ENCODE measurements at regions not wholly inside any gene's neighbourhood (a gene's known extent, or its start where the extent isn't known, plus 50 kb on each side); places are given as distances from the start of the nearest gene placed in this dataset.

- Histone ChIP-seq H3K4me3 (no peak overlapping the region), H3K27me3 (no peaks in the 10 kb centered on the region), H3K36me3 (no peaks in the 10 kb centered on the region), H3K9me3 (no peaks in the 10 kb centered on the region), H3K4me1 (peaks cover 0 to 11% (median 0%) of the 10 kb centered on the region in 9 donors), H3K27ac (no peak overlapping the region)
- no peak for DNase-seq
- TF ChIP-seq CTCF (IDR thresholded peaks at IDR 0.05): no peak
- ATAC-seq: peak in 2 of 8 donors; percentile 18 to 66
- intact Hi-C loops (cut with DNase I): no loop called here
- 65 to 68% methylated on average over 4 of the region's 4 CpGs for WGBS, 2 donors
Measured at GRCh38 chr11:130715085-130715876, 201.0 kb downstream of the SNX19 start.

DNA sequence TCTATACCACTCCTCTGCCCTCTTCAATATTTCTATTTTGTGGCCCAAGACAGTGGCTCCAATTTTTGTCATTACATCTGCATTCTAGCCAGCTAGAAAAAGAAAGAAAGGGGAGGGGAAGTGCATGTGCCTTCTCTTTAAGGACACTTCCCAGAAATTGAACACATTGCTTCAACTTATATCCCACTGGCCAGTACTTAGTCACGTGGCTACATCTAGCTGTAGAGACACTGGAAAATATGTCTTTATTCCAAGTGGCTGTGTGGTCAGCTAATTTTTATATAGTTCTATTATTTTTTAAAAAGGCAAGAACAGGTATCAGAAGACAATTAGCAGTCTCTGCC lies 200.4 kb downstream of the SNX19 start:
- Histone ChIP-seq H3K4me1 (peaks cover 0 to 11% (median 0%) of the 10 kb centered on the region in 9 donors), H3K27ac (no peak overlapping the region), H3K4me3 (no peak overlapping the region), H3K36me3 (no peaks in the 10 kb centered on the region), H3K27me3 (no peaks in the 10 kb centered on the region), H3K9me3 (no peaks in the 10 kb centered on the region)
- WGBS, 2 donors: 81 to 83% methylated on average over 1 of the region's 1 CpG
- TF ChIP-seq CTCF (IDR thresholded peaks at IDR 0.05): no peak
- intact Hi-C loops (cut with DNase I): no loop called here
- no peak for ATAC-seq
- no peak for DNase-seq

DNA sequence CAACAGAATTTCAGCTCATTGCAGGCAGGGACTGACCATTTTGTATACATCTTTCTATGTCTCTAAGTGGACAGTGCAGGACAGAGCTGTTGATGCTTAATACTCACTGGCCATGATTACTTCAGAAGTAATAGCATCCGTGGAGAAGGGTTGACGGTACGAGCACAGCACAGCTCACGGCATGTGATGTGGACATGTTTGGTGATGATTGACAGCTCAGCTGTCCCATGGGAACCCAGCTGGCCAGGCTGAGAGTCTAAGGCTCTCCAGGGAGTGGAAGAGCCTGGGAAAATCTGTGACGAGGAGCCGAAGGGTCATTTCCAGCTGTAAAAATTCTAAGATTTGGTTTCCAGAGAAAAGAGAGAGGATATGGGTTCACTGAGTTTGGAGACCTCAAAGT lies 198.2 kb downstream of the SNX19 start:
- no peaks in the 10 kb centered on the region for H3K36me3 ChIP-seq
- no peaks in the 10 kb centered on the region for H3K9me3 ChIP-seq
- H3K4me3 ChIP-seq: no peak overlapping the region
- H3K27ac ChIP-seq: no peak overlapping the region
- no peaks in the 10 kb centered on the region for H3K27me3 ChIP-seq
- H3K4me1 ChIP-seq: peaks cover 0 to 11% (median 0%) of the 10 kb centered on the region in 9 donors
- DNase-seq (peak; percentile 34 to 59), ATAC-seq (peak; percentile 28 to 80 (median 55))
- intact Hi-C loops (cut with DNase I): no loop called here
- TF ChIP-seq CTCF (IDR thresholded peaks at IDR 0.05): no peak
- 67 to 74% methylated on average over 6 of the region's 6 CpGs for WGBS, 2 donors

DNA sequence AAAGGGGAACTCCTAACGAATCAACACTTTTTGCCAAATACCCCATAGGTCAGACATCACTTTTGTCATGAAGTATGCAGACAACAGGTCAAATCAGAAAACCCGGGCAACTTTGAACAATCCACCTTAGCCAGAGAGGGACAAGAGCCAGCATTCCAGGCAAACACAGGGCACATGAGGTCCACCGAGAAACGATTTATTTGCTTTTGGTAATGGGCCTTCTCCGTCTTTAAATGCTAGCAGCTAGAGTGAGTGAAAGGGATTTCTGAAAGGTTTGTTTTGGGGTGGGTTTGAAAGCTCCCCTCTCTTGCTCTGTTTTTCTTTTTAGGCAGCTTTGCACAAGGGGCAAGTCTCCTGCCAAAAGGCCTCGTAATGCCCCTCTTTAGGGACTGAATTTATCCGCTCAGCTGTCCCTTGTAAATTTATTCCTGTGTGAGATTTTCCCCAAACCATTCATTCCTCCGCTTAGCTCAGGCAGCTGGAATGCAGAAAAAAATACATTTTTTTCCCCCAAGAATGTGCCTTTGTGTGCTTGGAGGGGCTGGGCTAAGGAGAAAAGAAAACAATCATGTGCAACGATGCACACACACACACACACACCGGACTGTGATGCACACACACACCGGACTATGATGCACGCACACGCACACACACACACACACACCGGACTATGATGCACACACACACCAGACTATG lies 196.9 kb downstream of the SNX19 start:
- no peaks in the 10 kb centered on the region for H3K36me3 ChIP-seq
- DNase-seq (no peak), ATAC-seq (no peak)
- intact Hi-C loops (cut with DNase I): no loop called here
- TF ChIP-seq CTCF (IDR thresholded peaks at IDR 0.05): no peak
- no peak overlapping the region for H3K4me3 ChIP-seq
- peaks cover 0 to 11% (median 0%) of the 10 kb centered on the region in 9 donors for H3K4me1 ChIP-seq
- no peak overlapping the region for H3K27ac ChIP-seq
- H3K9me3 ChIP-seq: no peaks in the 10 kb centered on the region
- 74 to 78% methylated on average over 14 of the region's 14 CpGs for WGBS, 2 donors
- H3K27me3 ChIP-seq: no peaks in the 10 kb centered on the region

Measured in heart right ventricle (tissue), 16 donors.